ENCODE measurements at regions not wholly inside any gene's neighbourhood (a gene's known extent, or its start where the extent isn't known, plus 50 kb on each side); places are given as distances from the start of the nearest gene placed in this dataset.

DNA sequence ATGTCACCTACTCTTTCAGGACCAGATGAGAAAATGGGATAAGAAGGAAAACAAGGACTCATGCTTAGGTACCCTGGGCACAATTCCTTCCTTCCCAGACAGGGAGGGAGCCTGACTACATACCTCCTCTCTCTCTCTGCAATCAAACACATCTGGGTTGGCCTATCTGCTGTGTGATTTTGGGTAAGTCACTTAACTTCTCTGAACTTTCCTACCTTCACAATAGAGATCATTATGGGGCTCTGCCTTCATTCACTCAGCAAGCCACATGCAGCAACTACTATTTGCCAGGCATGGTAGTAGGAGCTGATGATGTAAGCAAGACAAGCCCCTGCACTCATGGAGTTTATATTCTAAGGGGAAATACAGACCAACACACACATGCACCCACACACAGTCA, 251.2 kb downstream of the SHQ1 start:
- TF ChIP-seq, protein P1, sequence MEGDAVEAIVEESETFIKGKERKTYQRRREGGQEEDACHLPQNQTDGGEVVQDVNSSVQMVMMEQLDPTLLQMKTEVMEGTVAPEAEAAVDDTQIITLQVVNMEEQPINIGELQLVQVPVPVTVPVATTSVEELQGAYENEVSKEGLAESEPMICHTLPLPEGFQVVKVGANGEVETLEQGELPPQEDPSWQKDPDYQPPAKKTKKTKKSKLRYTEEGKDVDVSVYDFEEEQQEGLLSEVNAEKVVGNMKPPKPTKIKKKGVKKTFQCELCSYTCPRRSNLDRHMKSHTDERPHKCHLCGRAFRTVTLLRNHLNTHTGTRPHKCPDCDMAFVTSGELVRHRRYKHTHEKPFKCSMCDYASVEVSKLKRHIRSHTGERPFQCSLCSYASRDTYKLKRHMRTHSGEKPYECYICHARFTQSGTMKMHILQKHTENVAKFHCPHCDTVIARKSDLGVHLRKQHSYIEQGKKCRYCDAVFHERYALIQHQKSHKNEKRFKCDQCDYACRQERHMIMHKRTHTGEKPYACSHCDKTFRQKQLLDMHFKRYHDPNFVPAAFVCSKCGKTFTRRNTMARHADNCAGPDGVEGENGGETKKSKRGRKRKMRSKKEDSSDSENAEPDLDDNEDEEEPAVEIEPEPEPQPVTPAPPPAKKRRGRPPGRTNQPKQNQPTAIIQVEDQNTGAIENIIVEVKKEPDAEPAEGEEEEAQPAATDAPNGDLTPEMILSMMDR (IDR thresholded peaks at IDR 0.05; ENCODE audit: low read length), result no peak
- TF ChIP-seq EZH2 (optimal IDR thresholded peaks at IDR 0.05; ENCODE audit: low read depth, low read length) (no peak), EZH2phosphoT487 (IDR thresholded peaks at IDR 0.05; ENCODE audit: low read length) (no peak)
